22Rv1 (cell line): ENCODE measurements at regions not wholly inside any gene's neighbourhood (a gene's known extent, or its start where the extent isn't known, plus 50 kb on each side); places are given as distances from the start of the nearest gene placed in this dataset.

Experiments
- CTCF ChIP-seq: fragments of 450-650 bp; IDR thresholded peaks from 2 replicates; pipeline ENCODE4 v1.5.1; 2017; ENCODE audit warnings: mild to moderate bottlenecking
- ZFX ChIP-seq: fragments of 450-650 bp; IDR thresholded peaks from 2 replicates; pipeline ENCODE4 v1.6.1; 2017; ENCODE audit warnings: antibody characterized with exemption, borderline replicate concordance

- TF ChIP-seq CTCF (no peak), ZFX (no peak)
These were observed 1098.5 kb downstream of the IGSF11 start for GRCh38 chr3:117936159-117936558.
